HL-60 (cell line): ENCODE measurements at regions not wholly inside any gene's neighbourhood (a gene's known extent, or its start where the extent isn't known, plus 50 kb on each side); places are given as distances from the start of the nearest gene placed in this dataset.

Experiments
- CTCF ChIP-seq: IDR thresholded peaks from one replicate; pipeline ENCODE4 v1.5.1; 2011; ENCODE audit warnings: low read length, control low read depth, inconsistent platforms; ENCODE audit not compliant: insufficient read depth
- GABPA ChIP-seq: IDR thresholded peaks from 2 replicates; pipeline ENCODE4 v1.6.1; 2012; ENCODE audit warnings: low read depth
- POLR2AphosphoS5 ChIP-seq: IDR thresholded peaks from 2 replicates; pipeline ENCODE4 v1.6.1; 2012; ENCODE audit warnings: low read depth
- REST ChIP-seq: IDR thresholded peaks from 2 replicates; pipeline ENCODE4 v1.6.1; 2012; ENCODE audit warnings: low read depth; ENCODE audit not compliant: insufficient replicate concordance
- SPI1 ChIP-seq: IDR thresholded peaks from 2 replicates; pipeline ENCODE4 v1.6.1; 2012; ENCODE audit warnings: low read depth, mild to moderate bottlenecking, borderline replicate concordance

DNA sequence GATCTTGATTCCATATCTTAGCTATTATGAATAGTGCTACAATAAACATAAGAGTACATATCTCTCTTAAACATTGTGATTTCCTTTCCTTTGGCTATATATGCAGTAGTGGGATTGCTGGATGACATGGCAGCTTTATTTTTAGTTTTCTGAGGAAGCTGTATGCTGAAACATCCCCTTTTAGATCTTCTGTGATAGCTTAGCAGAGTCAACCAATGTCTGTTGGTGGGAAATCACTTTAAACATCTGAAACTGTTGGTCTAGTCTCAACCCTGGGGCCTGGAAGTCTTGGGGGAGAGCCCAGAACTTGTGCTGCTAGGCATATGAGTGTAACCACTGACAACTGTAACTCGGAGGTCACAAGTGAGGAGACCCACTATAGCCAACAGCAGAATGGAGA lies 378.6 kb upstream of the SLC14A2 start:
- no peak for TF ChIP-seq CTCF
- TF ChIP-seq REST: no peak
- TF ChIP-seq GABPA: no peak
- no peak for TF ChIP-seq POLR2AphosphoS5
- no peak for TF ChIP-seq SPI1
